ENCODE measurements at regions not wholly inside any gene's neighbourhood (a gene's known extent, or its start where the extent isn't known, plus 50 kb on each side); places are given as distances from the start of the nearest gene placed in this dataset.

DNA sequence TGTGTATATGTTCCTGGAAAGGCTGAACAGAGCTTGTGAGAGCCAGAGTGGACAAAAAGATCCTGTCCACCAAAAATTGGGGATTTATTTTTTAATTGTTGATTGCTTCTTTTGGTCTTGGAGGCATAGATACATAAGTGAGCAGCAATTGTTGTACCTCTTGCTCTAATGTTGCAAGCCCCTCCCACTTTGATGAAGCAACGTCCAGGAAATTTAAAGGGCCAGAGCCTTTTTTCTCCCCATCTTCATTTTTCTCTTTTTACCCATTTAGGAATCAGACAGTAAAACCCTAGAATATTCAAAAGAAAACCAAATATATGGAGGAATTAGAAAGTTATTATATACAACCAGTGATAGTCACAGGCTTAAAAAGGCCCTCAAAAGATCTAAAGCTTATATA, 871.8 kb upstream of the NRXN1 start:
- TF ChIP-seq, protein P1, sequence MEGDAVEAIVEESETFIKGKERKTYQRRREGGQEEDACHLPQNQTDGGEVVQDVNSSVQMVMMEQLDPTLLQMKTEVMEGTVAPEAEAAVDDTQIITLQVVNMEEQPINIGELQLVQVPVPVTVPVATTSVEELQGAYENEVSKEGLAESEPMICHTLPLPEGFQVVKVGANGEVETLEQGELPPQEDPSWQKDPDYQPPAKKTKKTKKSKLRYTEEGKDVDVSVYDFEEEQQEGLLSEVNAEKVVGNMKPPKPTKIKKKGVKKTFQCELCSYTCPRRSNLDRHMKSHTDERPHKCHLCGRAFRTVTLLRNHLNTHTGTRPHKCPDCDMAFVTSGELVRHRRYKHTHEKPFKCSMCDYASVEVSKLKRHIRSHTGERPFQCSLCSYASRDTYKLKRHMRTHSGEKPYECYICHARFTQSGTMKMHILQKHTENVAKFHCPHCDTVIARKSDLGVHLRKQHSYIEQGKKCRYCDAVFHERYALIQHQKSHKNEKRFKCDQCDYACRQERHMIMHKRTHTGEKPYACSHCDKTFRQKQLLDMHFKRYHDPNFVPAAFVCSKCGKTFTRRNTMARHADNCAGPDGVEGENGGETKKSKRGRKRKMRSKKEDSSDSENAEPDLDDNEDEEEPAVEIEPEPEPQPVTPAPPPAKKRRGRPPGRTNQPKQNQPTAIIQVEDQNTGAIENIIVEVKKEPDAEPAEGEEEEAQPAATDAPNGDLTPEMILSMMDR (IDR thresholded peaks at IDR 0.05) = no peak
- TF ChIP-seq POLR2A (IDR thresholded peaks at IDR 0.05) = no peak

Measured in lower leg skin (tissue), 3 donors.